CD4-positive, alpha-beta T cell treated with Interleukin-6 for 4 hours (primary cell): ENCODE measurements at regions not wholly inside any gene's neighbourhood (a gene's known extent, or its start where the extent isn't known, plus 50 kb on each side); places are given as distances from the start of the nearest gene placed in this dataset.
"Not testable (repeated sequence)": the region's sequence is repeated elsewhere in the genome, so short reads cannot be mapped to it uniquely, and the experiment has no call there.

Experiments
- DNase-seq: peaks from one replicate; pipeline ENCODE4 v3.0.0-alpha.2; 2020; ENCODE audit warnings: mixed read lengths

DNA sequence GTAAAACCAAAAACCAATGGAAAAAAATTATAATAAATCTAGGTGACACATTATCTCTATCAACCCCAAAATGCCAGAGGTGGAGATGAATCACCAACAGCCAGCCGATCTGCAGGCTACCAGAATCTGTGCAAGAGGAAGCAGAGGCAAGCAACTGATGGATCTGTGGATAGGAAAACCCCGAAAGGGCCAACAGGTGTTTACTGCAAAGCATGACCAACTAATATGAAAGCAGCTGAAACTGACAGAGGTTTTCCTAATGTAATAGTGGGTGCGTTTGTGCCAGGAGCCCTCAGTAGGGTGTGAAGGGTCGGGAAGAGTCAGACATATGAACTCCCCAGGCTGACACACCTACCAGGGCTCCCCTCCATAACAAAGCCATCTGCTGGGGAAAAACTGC lies 554.6 kb downstream of the RFC3 start:
- DNase-seq, result no peak

DNA sequence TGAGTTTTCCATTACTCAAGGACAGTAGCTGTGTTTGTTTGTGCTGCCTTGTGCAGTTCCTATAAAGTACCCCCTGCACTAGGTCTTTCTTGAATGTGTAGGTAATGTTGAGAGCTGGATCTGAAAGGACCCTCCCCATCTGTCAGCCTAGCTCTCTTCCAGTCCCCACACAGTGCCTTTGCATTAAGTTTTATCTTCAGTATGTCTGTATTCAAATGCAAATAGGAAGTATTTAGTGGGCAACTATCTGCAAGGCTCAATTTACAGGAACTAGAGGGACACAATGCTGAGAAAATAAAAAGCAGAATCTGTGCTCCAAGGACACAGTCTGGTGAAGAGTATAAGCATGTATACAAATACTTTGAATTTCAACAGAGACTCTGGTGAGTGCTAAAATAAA lies 558.5 kb downstream of the RFC3 start:
- DNase-seq, result no peak

DNA sequence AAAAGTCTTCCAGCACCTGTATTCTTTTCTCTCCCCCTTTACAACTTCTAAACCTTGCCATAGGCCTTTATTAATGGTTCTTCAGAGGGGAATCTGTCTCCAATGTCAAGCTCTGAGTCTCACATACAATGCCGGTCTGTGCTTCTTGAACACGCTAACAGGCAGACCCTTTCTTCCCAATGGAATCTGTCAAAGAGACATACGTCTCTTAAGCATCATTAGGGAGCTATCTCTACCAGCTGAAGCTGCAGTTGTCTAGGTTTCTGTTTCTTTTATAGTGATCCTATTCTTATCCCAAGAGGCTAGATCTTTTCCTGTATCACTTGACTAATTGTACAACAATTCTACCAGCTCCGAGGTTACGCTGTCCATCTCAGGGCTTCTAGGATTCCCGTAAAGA lies 560.8 kb upstream of the NBEA start:
- DNase-seq, result no peak

DNA sequence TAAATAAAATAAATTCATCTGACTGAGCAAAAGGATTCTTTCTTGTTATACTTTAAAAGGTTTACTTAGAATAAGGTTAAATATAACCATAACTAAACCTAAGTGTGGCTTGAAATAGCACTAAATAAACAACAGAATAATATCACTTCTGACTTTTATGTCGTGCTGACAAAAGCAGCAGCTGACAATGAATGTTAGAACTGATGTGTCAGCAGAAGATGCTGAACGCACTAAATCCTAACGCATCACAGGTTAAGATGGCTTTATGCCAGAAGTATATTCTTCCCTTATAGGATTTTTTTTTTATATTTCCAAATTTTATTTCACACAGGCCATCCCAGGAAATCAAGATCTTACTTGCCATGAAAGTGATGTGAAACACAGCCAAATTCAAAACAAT lies 558.3 kb upstream of the NBEA start:
- no peak for DNase-seq

DNA sequence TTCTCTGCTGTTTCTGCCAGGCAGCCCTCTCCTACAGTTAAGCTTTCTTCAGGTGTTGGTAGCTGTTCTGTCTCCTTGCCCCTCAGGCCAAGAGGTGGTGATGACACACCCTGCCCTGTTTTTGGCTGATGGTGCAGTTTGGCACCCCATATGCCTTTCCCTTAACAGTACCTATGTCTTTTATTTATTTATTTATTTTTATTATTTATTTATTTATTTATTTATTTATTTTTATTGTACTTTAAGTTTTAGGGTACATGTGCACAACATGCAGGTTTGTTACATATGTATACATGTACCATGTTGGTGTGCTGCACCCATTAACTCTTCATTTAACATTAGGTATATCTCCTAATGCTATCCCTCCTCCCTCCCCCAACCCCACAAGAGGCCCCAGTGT lies 555.8 kb upstream of the NBEA start:
- DNase-seq, result not testable (repeated sequence)

DNA sequence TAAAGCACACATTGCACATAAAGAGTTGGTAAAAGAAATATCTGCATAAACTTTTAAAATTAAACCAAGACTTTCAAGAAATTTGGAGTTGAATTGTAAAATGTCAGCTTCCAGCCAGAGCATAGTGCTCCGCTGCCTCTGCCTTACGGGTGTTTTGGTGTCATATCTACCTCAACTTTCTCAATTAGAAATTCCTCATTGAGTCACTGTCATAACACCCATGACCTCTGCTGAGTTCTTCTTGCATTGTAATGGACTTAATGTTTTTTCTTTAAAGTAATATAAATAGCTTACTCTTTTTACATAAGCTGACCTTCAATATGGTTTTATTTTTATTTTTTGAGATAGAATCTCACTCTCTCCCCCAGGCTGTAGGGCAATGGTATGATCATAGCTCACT lies 551.0 kb upstream of the NBEA start:
- no peak for DNase-seq

DNA sequence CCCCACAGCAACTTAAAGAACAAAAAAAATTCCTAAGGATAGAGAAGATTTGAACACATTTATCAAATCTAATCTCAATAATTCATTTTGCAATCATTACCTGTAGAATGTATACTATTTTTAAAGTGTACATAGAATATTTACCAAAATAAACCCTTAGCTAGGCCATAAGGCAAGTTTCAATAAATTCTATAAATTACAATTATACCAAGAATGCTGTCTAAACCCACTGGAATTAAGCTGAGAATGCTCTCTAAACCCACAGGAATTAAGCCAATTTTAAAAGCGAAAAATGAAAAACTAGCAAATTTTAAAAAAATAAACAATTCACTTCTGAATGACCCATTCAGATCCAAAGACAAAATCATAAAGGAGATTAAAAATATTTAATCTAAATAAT lies 540.4 kb upstream of the NBEA start:
- DNase-seq, result no peak

DNA sequence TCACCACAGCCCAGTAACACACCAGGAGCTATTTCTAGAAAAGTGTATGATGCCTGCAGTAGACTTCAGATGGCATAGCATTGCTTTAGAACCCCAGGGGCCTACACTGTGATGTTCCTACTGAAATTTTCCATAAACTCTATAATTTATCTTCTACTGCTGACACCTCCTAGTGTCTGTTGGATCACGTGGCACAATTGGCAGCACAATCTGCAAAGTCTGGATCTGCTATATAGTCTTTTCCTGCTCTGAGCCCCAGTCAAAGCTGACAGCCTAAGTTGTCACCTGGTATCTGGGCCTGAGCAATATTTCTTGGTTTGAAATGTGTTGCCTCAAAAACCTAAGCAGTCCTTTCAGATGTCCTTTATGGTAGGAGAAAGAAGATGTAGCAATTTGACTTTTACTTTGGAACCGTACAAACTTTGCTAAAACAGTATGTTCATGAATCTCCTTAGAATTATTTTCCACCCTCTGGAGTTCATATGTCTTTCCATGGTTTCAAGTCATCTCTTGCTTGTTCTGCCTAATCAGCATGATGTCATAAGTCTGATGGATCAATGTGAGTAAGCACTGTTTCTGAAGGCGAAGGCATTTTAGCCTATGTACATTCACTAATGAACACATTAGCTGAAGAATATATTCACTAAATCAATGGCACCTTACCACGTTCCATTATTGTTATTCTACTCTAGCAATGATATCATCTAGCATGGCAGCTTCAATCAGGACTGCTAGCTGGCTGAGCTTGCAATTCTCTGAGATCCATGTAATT lies 536.5 kb upstream of the NBEA start:
- DNase-seq, result no peak

DNA sequence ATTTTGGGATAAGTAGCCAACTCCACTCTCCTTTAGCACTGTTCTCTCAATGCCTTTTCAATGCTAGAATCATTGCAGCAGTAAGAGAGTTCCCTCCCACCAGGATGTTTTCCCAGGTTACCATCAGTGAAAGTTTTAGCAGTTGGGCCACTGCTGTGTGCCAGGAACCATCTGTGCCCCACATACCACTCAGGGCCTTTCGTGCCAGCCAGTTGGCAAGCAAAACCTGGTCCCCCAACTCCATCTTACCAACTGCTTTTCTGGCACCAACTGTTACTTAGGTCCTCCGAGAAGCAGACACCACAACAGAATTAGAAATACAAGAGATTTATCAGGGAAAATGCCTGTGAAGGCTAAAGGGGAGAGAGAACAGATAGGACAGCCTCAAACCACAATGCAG lies 533.4 kb upstream of the NBEA start:
- DNase-seq, result no peak

DNA sequence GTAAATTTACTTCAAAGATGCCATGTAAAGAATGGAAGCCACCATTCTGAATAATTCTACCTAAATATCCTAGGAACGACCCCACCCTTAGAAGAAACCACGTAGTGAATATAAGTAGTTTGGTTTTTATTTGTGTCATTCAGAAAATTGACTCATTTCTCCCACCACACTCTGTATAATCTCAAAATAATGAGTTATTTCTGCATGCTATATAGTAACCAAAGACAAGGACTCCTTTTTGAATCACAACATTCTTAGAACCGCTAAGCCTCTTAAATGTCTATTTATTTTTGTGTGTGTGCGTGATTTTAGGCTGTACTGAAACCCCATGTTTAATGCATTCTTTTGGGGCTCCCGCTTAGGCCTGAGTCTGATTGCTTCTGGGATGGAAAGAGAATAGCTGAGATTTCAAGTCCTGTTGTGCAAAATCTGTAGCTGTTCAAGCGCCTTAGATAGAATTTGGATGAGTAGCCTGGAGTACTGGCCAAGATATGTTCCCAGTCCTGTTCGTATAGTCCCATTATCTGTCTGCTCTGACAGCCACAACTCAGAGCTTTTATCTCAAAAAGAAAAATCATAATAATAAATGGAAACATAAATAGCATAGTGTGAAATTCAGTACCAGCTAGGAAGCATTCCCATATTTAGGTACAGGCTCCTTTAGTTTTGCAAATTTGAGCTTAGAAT lies 532.4 kb upstream of the NBEA start:
- no peak for DNase-seq

DNA sequence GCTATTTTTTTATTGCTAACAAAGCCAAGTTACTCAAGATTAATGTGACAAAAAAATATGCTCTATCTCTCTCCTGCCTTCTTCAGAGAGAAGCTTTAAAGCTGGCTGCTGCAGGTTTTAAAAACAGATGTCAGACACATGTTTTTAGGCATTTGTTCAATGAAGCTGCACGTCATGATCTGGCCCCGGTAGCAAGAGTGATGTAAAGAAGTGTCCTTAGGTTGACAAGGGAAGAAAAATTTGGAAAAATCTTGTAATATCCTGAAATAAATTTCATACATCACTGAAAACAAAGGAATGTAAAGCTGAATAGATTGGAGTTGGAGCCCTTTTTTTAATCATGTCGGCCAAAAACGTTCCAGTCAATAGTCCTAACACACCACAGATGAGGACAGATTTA lies 531.4 kb upstream of the NBEA start:
- DNase-seq, result no peak

DNA sequence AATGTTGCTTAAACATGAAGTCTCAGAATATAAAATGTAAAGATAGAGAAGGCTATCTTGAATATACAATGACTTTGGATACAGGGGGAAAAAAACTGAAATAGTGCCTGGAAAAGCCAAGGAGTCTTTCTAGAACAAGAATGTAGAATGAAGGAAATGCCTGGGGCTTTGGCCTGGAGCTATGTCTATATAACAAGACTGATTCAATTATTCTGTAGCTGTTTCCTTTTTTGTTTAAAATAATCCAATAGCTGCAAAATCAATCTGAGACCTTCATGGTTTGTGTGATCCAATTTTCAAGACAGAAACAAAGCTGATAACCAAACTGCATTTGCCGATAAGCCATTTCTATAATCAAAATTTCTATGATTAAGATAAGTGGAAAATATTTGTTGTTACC lies 530.9 kb upstream of the NBEA start:
- DNase-seq, result no peak

DNA sequence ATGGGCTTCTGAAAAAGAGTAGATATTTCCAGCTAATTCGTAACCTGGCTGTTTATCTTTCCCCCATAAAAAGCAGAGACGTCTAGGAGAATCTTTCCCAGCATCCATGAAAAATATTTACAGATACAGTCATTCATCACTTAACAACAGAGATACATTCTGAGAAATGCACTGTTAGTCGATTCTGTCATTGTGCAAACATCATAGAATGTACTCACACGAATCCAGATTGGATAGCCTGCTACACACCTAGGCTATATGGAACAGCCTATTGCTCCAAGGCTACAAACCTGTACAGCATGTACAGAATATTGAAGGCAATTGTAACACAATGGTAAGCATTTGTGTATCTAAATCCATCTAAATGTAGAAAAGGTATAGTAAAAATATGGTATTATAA lies 530.2 kb upstream of the NBEA start:
- no peak for DNase-seq

DNA sequence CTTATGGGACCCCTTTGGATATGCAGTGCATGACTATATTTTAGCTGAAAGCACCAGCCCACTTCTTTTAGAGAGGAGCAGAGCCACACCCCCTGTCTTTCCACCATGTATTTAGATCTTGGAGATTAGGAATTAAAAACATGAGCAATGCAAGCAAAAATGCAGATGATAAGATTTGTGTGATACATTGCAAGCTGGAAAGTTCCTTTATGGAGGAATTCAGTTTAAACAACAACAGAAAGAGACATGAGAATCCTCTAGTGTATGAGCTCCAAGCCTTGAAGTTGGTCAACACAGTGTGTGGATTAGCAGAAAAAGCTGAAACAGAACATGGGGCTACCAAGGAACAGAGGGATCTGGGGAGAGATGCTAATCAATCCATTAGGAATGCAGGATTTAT lies 529.8 kb upstream of the NBEA start:
- DNase-seq, result no peak

DNA sequence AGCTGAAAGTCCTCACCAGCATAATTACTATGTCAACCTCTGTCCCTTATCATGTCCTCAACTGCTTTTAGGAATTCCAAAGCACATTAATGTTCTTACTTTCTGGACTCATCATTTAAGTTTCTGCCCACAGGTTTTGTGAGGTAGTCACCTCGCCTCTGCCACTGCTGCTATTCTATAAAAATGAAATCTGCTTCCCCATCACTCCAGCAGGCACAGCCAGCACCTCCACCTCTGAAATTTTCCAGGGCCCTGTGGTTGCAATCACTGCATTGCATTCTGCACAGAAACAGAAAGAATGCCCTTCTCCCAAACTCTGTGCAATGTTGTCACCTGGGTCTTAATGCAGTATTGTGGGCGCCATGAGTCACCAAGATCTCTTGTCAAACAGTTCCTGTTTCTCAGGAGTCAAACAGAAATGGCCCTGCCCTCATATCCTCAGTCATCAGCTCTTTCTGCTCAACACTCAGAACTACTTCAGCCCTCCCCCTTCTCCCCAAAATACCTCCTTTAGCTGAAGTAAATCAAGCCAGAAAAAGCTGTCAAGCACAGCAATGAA lies 529.2 kb upstream of the NBEA start:
- DNase-seq, result no peak

DNA sequence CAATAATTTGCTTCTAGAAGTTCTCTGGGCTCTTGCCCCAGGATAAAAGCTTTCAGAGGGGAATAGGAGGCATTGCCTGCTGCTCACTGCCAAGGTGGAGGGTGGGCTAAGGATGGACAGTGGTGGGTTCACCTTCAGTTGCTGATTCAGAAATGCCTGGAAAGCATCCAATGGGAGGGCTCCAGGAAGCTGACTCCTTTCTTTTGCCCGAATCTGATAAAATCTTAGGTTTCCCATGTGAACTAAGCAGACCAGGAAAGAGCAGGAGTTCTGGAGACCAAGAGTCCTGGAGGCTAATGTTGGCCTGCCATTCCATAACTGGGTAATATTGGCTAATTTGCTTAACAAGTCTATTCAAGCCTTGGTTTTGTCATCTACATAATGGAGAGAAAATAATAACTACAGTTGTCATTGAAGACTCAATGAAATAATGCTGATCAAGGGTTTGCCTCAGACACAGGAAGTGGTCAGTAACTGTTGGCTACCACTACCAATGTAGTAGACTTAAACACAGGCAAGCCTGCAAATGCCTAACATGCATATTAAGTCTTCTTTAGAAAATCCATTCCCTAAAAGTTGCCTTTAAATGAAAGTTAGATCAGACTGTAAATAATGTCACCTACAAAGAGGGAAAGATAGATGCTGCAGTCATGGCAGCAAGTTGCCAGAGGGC lies 528.4 kb upstream of the NBEA start:
- DNase-seq, result no peak

DNA sequence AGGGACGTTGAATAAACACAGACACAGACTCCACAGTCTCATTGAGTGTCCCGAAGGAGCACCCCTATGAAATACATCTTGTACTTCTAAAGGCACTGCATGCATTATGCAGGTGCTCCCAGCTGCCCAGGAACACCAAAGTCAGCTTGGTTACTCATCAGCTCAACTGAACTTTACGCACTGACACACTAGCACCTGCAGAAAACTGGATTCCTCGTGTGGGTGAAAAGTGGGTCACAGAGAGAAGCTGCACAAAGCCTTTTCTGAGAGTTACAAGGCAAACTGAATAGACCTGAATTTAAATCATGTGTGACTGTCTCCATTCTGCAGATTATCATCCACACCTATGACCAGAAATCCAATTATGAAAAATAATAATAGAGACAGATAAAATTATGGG lies 527.5 kb upstream of the NBEA start:
- no peak for DNase-seq

DNA sequence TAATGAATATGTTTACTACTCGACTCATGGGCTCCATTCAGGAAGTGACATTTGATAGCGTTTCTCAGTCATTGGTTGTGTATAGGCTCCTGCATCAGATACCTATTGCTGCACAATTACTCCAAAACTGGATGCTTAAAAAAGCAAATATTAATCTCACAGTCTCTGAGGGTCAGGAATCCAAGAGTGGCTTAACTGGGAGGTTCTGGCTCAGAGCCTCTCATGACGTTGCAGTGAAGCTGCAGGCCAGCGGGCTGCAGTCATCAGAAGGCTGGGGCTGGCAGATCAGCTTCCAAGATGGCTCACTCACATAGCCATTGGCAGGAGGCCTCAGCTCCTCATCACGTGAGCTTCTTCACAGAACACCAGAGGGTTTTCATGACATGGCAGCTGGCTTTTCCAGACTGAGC lies 525.1 kb upstream of the NBEA start:
- DNase-seq, result no peak

DNA sequence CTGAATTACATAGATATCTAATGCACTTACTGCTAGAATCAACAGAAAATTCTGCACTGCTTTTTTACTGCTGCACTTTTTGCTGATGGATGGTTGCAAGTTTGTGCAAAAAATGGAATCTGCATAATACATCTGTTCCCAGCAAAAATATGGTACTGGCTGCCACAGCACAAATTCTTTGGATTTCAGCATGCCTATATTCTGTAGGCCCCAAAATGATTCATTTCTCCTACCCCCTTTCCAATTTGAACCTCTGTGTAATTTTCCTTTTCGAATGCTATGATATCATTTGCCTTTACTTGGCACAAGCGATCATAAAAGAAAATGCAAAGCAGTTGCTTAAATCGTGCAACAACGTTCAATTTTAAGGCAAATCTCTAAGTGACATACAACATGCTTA lies 524.2 kb upstream of the NBEA start:
- no peak for DNase-seq

DNA sequence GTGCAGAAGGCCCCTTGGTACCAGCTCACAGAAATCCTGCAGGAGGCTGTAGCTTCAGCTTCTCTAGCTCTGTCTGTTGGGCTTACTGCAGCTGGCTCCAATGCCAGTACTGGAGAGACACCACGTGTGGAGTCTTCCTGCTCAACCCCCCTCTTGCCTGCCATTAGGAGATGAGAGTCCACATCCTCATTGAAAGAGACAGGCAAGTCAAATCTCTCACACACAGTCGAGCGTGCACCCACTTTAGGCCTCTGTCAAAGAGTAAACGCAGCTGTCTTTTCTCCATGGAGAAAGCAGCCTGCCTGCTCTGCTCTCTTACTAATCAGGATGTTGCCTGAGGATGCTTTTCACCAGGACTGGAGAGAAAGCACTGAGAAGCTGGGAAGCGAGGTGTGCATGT lies 523.0 kb upstream of the NBEA start:
- no peak for DNase-seq

DNA sequence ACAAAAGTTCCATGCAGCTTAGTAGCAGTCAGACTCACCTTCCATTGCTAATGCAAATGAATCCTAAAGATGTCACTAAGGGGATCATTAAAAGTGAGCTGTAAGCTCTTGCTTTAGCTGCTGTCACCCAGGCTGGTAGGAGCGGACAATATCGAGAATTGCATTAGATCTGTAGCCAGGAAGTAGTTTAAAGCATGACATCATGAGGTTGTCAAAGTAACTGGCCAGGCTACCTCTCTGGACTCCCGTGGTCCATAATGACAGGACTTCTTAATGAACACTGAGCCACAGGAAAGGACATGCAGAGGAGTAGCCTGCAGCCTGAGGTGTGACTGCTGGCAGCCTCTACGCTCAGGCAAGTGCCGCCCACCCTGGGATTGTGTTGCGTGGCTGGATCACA lies 522.3 kb upstream of the NBEA start:
- no peak for DNase-seq

DNA sequence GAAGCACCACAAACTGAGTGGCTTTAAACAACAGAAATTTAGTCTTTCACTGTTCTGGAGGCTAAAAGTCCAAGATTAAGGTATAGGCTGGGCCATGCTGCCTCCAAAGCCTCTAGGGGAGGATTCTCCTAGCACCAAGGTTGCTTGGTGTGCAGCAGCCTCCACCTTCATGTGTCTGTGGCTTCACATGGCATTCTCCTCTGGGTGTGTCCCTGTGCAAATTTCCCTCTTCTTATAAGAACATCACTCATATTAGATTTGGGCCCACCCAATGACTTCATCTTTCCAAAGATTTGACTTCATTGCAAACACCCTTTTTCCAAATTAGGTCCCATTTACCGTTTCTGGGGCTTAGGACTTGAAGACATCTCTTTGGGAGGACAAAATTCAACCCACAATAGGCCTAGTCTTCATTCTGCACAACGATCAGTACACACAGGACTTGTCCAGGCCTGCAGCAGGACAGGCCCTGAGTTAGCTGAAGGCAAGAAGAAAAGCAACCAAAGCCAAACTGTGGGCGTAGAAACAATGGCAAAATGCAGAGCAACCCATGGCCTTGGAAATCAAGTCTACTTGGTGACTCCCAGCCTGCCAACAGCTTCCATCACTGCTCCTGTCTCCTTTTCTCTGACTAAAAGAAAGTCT lies 521.2 kb upstream of the NBEA start:
- no peak for DNase-seq

DNA sequence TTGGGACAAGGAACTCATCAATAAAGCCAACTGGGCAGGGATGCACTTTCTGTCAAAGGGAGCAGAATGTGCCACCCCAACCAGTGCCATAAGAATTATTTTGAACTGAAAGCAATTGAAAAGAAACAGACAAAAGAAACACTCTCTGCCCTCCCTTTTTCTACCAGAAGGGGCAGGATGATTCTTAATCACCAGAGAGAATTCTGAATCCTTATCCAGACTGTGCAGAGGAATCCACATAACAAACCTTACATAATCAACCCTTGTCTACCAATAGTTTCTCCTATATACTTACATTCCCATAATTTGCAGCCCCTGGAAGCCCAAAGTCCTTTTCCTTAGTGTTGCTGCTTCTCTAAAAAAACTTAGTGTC lies 520.7 kb upstream of the NBEA start:
- no peak for DNase-seq
